ENCODE measurements at regions not wholly inside any gene's neighbourhood (a gene's known extent, or its start where the extent isn't known, plus 50 kb on each side); places are given as distances from the start of the nearest gene placed in this dataset.

- no peaks in the 10 kb centered on the region for H3K36me3 ChIP-seq (ENCODE audit: control insufficient read depth, insufficient read depth, low read length)
- no peak for FAIRE-seq
- intact Hi-C loops (cut with micrococcal nuclease) (no loop called here), in situ Hi-C loops (cut with MboI) (no loop called here)
- CTCF ChIA-PET (ENCODE audit: low intra/inter-chr PET ratio): no interaction called here
- H3K79me2 ChIP-seq (ENCODE audit: control insufficient read depth, insufficient read depth, low read length): no peaks in the 10 kb centered on the region
- DNase-seq (ENCODE audit: extremely low read depth in 1 of 4, low spot score in 3 of 4): no peak
- no peaks in the 10 kb centered on the region for H3K4me1 ChIP-seq (replicated peaks in 1 of 2; ENCODE audit: control insufficient read depth in 2 of 2, insufficient read depth in 2 of 2, low read length in 2 of 2)
- POLR2A ChIA-PET: no interaction called here
- no peak overlapping the region for H3K4me2 ChIP-seq (ENCODE audit: insufficient read depth, low read length)
- no peak for ATAC-seq
- no peak overlapping the region for H3K4me3 ChIP-seq
- H4K20me1 ChIP-seq (replicated peaks; ENCODE audit: control insufficient read depth, insufficient read depth, low read length): no peaks in the 10 kb centered on the region
- H3K27me3 ChIP-seq (ENCODE audit: control insufficient read depth in 2 of 2, insufficient read depth in 2 of 2, low read length in 2 of 2): no peaks in the 10 kb centered on the region
- no peak overlapping the region for H3K9ac ChIP-seq (ENCODE audit: insufficient read depth in 1 of 2, low read depth in 2 of 2, low read length in 2 of 2)
- BruUV-seq (replicated peaks): no TSS peak
- H3K27ac ChIP-seq (ENCODE audit: extremely low read depth, low read depth, low read length): no peak overlapping the region
- no peak for TF ChIP-seq ESRRB (CRISPR knock-in tag; IDR thresholded peaks at IDR 0.05; ENCODE audit: borderline replicate concordance)
- TF ChIP-seq FOXJ2 (tag; IDR thresholded peaks at IDR 0.05): no peak
- TF ChIP-seq TAF1 (IDR thresholded peaks at IDR 0.05; ENCODE audit: control insufficient read depth, extremely low read depth, insufficient read depth, low read length, severe bottlenecking): no peak
- TF ChIP-seq THAP12 (CRISPR knock-in tag; IDR thresholded peaks at IDR 0.05): no peak
- TF ChIP-seq ESRRA (IDR thresholded peaks at IDR 0.05; ENCODE audit: borderline replicate concordance, low read depth): no peak
- TF ChIP-seq, protein P1, sequence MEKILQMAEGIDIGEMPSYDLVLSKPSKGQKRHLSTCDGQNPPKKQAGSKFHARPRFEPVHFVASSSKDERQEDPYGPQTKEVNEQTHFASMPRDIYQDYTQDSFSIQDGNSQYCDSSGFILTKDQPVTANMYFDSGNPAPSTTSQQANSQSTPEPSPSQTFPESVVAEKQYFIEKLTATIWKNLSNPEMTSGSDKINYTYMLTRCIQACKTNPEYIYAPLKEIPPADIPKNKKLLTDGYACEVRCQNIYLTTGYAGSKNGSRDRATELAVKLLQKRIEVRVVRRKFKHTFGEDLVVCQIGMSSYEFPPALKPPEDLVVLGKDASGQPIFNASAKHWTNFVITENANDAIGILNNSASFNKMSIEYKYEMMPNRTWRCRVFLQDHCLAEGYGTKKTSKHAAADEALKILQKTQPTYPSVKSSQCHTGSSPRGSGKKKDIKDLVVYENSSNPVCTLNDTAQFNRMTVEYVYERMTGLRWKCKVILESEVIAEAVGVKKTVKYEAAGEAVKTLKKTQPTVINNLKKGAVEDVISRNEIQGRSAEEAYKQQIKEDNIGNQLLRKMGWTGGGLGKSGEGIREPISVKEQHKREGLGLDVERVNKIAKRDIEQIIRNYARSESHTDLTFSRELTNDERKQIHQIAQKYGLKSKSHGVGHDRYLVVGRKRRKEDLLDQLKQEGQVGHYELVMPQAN (IDR thresholded peaks at IDR 0.05; ENCODE audit: borderline replicate concordance): no peak
- TF ChIP-seq SMAD2 (IDR thresholded peaks at IDR 0.05; ENCODE audit: low read depth, low read length): no peak
- no peak for TF ChIP-seq DIDO1 (tag; IDR thresholded peaks at IDR 0.05; ENCODE audit: low read depth)
- no peaks in the 10 kb centered on the region for H3K9me1 ChIP-seq (ENCODE audit: control insufficient read depth, insufficient read depth, low read length)
- H2AFZ ChIP-seq (ENCODE audit: low read depth, low read length): no peak overlapping the region
- H3K9me3 ChIP-seq (replicated peaks; ENCODE audit: control insufficient read depth, insufficient read depth, low read depth, low read length): no peaks in the 10 kb centered on the region
- 10% methylated on average over 2 of the region's 2 CpGs for WGBS (ENCODE audit: insufficient coverage, low coverage, missing lambda C conversion rate)
These were observed 211.5 kb upstream of the DDX53 start for GRCh38 chrX:22788221-22788620.
